Colonic mucosa (tissue), 4 donors: ENCODE measurements at regions not wholly inside any gene's neighbourhood (a gene's known extent, or its start where the extent isn't known, plus 50 kb on each side); places are given as distances from the start of the nearest gene placed in this dataset.

Experiments used
- DNase-seq: peaks from one replicate; pipeline ENCODE4 v3.0.0-alpha.2; 2020
- H3K27ac ChIP-seq: fragments of 200-600 bp; one replicate; pipeline ENCODE4 v1.8.0; 2021
- H3K27me3 ChIP-seq: fragments of 200-600 bp; one replicate; pipeline ENCODE4 v1.8.0; 2021
- H3K36me3 ChIP-seq: fragments of 200-600 bp; one replicate; pipeline ENCODE4 v1.8.0; 2021
- H3K4me1 ChIP-seq: fragments of 200-600 bp; one replicate; pipeline ENCODE4 v1.8.0; 2021; ENCODE audit warnings: mild to moderate bottlenecking
- H3K4me3 ChIP-seq: fragments of 200-600 bp; one replicate; pipeline ENCODE4 v1.8.0; 2021
- H3K9ac ChIP-seq, 2 donors: one replicate each; pipeline ENCODE4 v1.7.0; 2013; ENCODE audit warnings: control low read depth in 2 of 2, low read depth in 2 of 2, low read length in 2 of 2
- H3K9me3 ChIP-seq: fragments of 200-600 bp; one replicate; pipeline ENCODE4 v1.8.0; 2021
- CTCF ChIP-seq: fragments of 200-600 bp; IDR thresholded peaks from one replicate; pipeline ENCODE4 v1.8.0; 2022; ENCODE audit warnings: antibody characterized with exemption, mild to moderate bottlenecking
- intact Hi-C: fragments of 100-400 bp; cut with DNase I; formaldehyde crosslinking; loops from one replicate; pipeline ENCODE4 v1.14.1; 2022
- donor health status: healthy.
- donor health status: DM: no; HTN: no; CAD: no.
- donor health status: DM: no; HTN: no; CAD: no.

- H3K4me1 ChIP-seq = no peaks in the 10 kb centered on the region
- intact Hi-C loops = no loop called here
- no peak for TF ChIP-seq CTCF
Measured at GRCh38 chr5:125229556-125229955, 483.1 kb upstream of the ZNF608 start.

GRCh38 chr5:125232779-125233230 lies 486.4 kb upstream of the ZNF608 start:
- Histone ChIP-seq H3K36me3 (no peaks in the 10 kb centered on the region), H3K27ac (no peak overlapping the region), H3K9ac (no peak overlapping the region), H3K4me3 (no peak overlapping the region), H3K4me1 (no peaks in the 10 kb centered on the region), H3K9me3 (no peaks in the 10 kb centered on the region), H3K27me3 (no peaks in the 10 kb centered on the region)
- DNase-seq = no peak
- TF ChIP-seq CTCF = no peak
- intact Hi-C loops = no loop called here

More at GRCh38 chr5:125229556-125229955, 483.1 kb upstream of the ZNF608 start:
- H3K4me3 ChIP-seq = no peak overlapping the region
- no peaks in the 10 kb centered on the region for H3K36me3 ChIP-seq
- H3K27ac ChIP-seq = no peak overlapping the region
- H3K9ac ChIP-seq = no peak overlapping the region
- no peaks in the 10 kb centered on the region for H3K27me3 ChIP-seq
- DNase-seq = no peak
- no peaks in the 10 kb centered on the region for H3K9me3 ChIP-seq

GRCh38 chr5:125233944-125234343 lies 487.5 kb upstream of the ZNF608 start:
- intact Hi-C loops = no loop called here
- no peak overlapping the region for H3K27ac ChIP-seq

GRCh38 chr5:125236007-125236406 lies 489.6 kb upstream of the ZNF608 start:
- no peak overlapping the region for H3K9ac ChIP-seq
- H3K9me3 ChIP-seq = no peaks in the 10 kb centered on the region
- TF ChIP-seq CTCF = no peak
- intact Hi-C loops = no loop called here
- DNase-seq = no peak
- H3K27ac ChIP-seq = no peak overlapping the region
- no peaks in the 10 kb centered on the region for H3K4me1 ChIP-seq
- no peak overlapping the region for H3K4me3 ChIP-seq
- H3K36me3 ChIP-seq = no peaks in the 10 kb centered on the region
- H3K27me3 ChIP-seq = no peaks in the 10 kb centered on the region

More at GRCh38 chr5:125233944-125234343, 487.5 kb upstream of the ZNF608 start:
- Histone ChIP-seq H3K9me3 (no peaks in the 10 kb centered on the region), H3K4me1 (no peaks in the 10 kb centered on the region), H3K4me3 (no peak overlapping the region), H3K9ac (no peak overlapping the region), H3K27me3 (no peaks in the 10 kb centered on the region), H3K36me3 (no peaks in the 10 kb centered on the region)
- TF ChIP-seq CTCF = no peak
- no peak for DNase-seq

- TF ChIP-seq CTCF = no peak
- H3K36me3 ChIP-seq = no peaks in the 10 kb centered on the region
- no peaks in the 10 kb centered on the region for H3K4me1 ChIP-seq
- H3K9me3 ChIP-seq = no peaks in the 10 kb centered on the region
- H3K4me3 ChIP-seq = no peak overlapping the region
- no peaks in the 10 kb centered on the region for H3K27me3 ChIP-seq
- no peak overlapping the region for H3K27ac ChIP-seq
- no peak for DNase-seq
- H3K9ac ChIP-seq = no peak overlapping the region
- intact Hi-C loops = no loop called here
Measured at GRCh38 chr5:125236981-125237380, 490.5 kb upstream of the ZNF608 start.

- DNase-seq = no peak
- intact Hi-C loops = no loop called here
- Histone ChIP-seq H3K27me3 (no peaks in the 10 kb centered on the region), H3K36me3 (no peaks in the 10 kb centered on the region), H3K27ac (no peak overlapping the region), H3K9me3 (no peaks in the 10 kb centered on the region), H3K4me1 (no peaks in the 10 kb centered on the region), H3K9ac (no peak overlapping the region), H3K4me3 (no peak overlapping the region)
- no peak for TF ChIP-seq CTCF
Measured at GRCh38 chr5:125244531-125244930, 498.1 kb upstream of the ZNF608 start.
